SK-N-MC (cell line): ENCODE measurements at regions not wholly inside any gene's neighbourhood (a gene's known extent, or its start where the extent isn't known, plus 50 kb on each side); places are given as distances from the start of the nearest gene placed in this dataset.

Experiments
- EZH2 ChIP-seq: fragments of 200-600 bp; sonication (generic); IDR thresholded peaks from one replicate; pipeline ENCODE4 v1.6.1; 2017; ENCODE audit warnings: antibody characterized with exemption
- FOXP2 ChIP-seq: optimal IDR thresholded peaks from 2 replicates; pipeline ENCODE3; 2011; ENCODE audit warnings: mild to moderate bottlenecking, moderate library complexity; ENCODE audit not compliant: insufficient read depth; ENCODE audit errors: extremely low read length, control extremely low read depth
- POLR2AphosphoS5 ChIP-seq: IDR thresholded peaks from 2 replicates; pipeline ENCODE4 v1.6.1; 2012; ENCODE audit warnings: mild to moderate bottlenecking, low read depth, low read length, borderline replicate concordance

DNA sequence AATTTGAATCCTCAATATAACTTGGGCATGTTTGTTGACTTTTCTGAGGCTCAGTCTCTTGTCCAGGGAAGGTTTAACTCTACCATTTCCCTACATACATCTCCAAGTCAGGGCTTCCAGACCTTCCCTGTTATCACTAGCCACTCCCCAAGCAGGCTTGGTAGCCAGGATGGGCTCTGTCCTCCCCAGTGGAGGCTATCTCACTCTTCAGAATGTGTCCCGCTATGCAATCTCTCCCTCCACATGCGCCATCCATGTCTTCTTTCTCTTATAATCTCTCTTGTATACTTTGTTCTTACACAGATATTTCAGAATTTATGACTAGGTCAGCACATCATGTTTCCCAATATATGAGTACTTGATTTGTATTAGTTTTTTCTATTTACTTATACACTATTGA, 310.4 kb downstream of the HGF start:
- TF ChIP-seq POLR2AphosphoS5 (no peak), FOXP2 (no peak), EZH2 (no peak)
